GM12865 (cell line): ENCODE measurements at regions not wholly inside any gene's neighbourhood (a gene's known extent, or its start where the extent isn't known, plus 50 kb on each side); places are given as distances from the start of the nearest gene placed in this dataset.

Experiments
- DNase-seq: peaks from one replicate; pipeline ENCODE4 v3.0.0; 2010; ENCODE audit warnings: low read depth
- H3K4me3 ChIP-seq: 2 replicates; pipeline ENCODE4 v1.5.1; 2011; ENCODE audit warnings: mild to moderate bottlenecking, low read depth, low read length, control low read depth
- CTCF ChIP-seq: IDR thresholded peaks from 2 replicates; pipeline ENCODE4 v1.5.1; 2011; ENCODE audit warnings: low read length, control low read depth, low read depth, inconsistent platforms; ENCODE audit not compliant: insufficient read depth; ENCODE audit errors: missing control alignments

GRCh38 chr9:75570538-75570937 lies 319.9 kb upstream of the PCSK5 start:
- TF ChIP-seq CTCF: no peak

GRCh38 chr9:75574569-75574968 lies 315.9 kb upstream of the PCSK5 start:
- H3K4me3 ChIP-seq: no peak overlapping the region
- no peak for DNase-seq
- no peak for TF ChIP-seq CTCF

More at GRCh38 chr9:75570538-75570937, 319.9 kb upstream of the PCSK5 start:
- no peak overlapping the region for H3K4me3 ChIP-seq
- DNase-seq: no peak

- no peak for TF ChIP-seq CTCF
- no peak for DNase-seq
- H3K4me3 ChIP-seq: no peak overlapping the region
Measured at GRCh38 chr9:75582870-75583269, 307.6 kb upstream of the PCSK5 start.

GRCh38 chr9:75588808-75589207 lies 301.7 kb upstream of the PCSK5 start:
- no peak overlapping the region for H3K4me3 ChIP-seq
- TF ChIP-seq CTCF: peak; percentile 27
- peak; percentile 6 for DNase-seq

- no peak for TF ChIP-seq CTCF
- DNase-seq: no peak
- no peak overlapping the region for H3K4me3 ChIP-seq
Measured at GRCh38 chr9:75589497-75589896, 301.0 kb upstream of the PCSK5 start.

GRCh38 chr9:75591972-75592371 lies 298.5 kb upstream of the PCSK5 start:
- TF ChIP-seq CTCF: no peak
- no peak overlapping the region for H3K4me3 ChIP-seq
- DNase-seq: no peak

- H3K4me3 ChIP-seq: no peak overlapping the region
- DNase-seq: no peak
- no peak for TF ChIP-seq CTCF
Measured at GRCh38 chr9:75592586-75592985, 297.9 kb upstream of the PCSK5 start.
